WTC11 (cell line): ENCODE measurements at regions not wholly inside any gene's neighbourhood (a gene's known extent, or its start where the extent isn't known, plus 50 kb on each side); places are given as distances from the start of the nearest gene placed in this dataset.

Experiments
- ATAC-seq: fragments of 200-7000 bp; cut with Tn5 transposase; 2 replicates; pipeline ENCODE4 v1.10.0; 2021; ENCODE audit warnings: mild to moderate bottlenecking, moderate library complexity
- CTCF ChIA-PET: fragments of 300-600 bp; sonication (Branson Sonifier 250); formaldehyde crosslinking; loops from one replicate; lab custom pipeline; 2021; ENCODE audit warnings: antibody characterized with exemption; lab: Charles Lee
- POLR2A ChIA-PET: fragments of 350-600 bp; sonication (Branson Sonifier 250); formaldehyde crosslinking; loops from one replicate; lab custom pipeline; 2021; ENCODE audit warnings: antibody characterized with exemption; lab: Charles Lee
- DNase-seq: peaks from one replicate; pipeline ENCODE4 v3.0.0; 2021; ENCODE audit warnings: low spot score
- H3K27ac Mint-ChIP-seq: 2 replicates; pipeline ENCODE4 v1.8.0; 2021; ENCODE audit warnings: mixed read lengths
- H3K27me3 Mint-ChIP-seq: 2 replicates; pipeline ENCODE4 v1.8.0; 2021; ENCODE audit warnings: low read depth, mild to moderate bottlenecking, moderate library complexity, mixed read lengths
- H3K36me3 Mint-ChIP-seq: 2 replicates; pipeline ENCODE4 v1.8.0; 2021; ENCODE audit warnings: mixed read lengths
- H3K4me1 Mint-ChIP-seq: 2 replicates; pipeline ENCODE4 v1.8.0; 2022; ENCODE audit warnings: mixed read lengths
- H3K4me3 Mint-ChIP-seq: 2 replicates; pipeline ENCODE4 v1.8.0; 2021; ENCODE audit warnings: mild to moderate bottlenecking, moderate library complexity, mixed read lengths
- H3K9me3 Mint-ChIP-seq: 2 replicates; pipeline ENCODE4 v1.8.0; 2021; ENCODE audit warnings: mixed read lengths
- AR ChIP-seq: fragments of 250-450 bp; sonication (Bioruptor Pico); IDR thresholded peaks from 2 replicates; pipeline ENCODE4 v1.9.0; 2021; ENCODE audit warnings: mild to moderate bottlenecking
- CBFB ChIP-seq: sonication (generic); formaldehyde crosslinking; IDR thresholded peaks from 2 replicates; pipeline ENCODE4 v1.8.1; 2022; ENCODE audit warnings: mild to moderate bottlenecking, low read depth, missing genetic modification reagents
- CREM ChIP-seq: sonication (generic); formaldehyde crosslinking; IDR thresholded peaks from 2 replicates; pipeline ENCODE4 v1.8.1; 2022; ENCODE audit warnings: mild to moderate bottlenecking, missing genetic modification reagents, moderate library complexity
- CTCF ChIP-seq: fragments of 200-600 bp; IDR thresholded peaks from 2 replicates; pipeline ENCODE4 v1.8.0; 2022; ENCODE audit warnings: antibody characterized with exemption
- ELF4 ChIP-seq: sonication (generic); formaldehyde crosslinking; IDR thresholded peaks from 2 replicates; pipeline ENCODE4 v1.8.1; 2022; ENCODE audit warnings: low read depth, mild to moderate bottlenecking, moderate library complexity, missing genetic modification reagents
- ESRRA ChIP-seq: sonication (generic); formaldehyde crosslinking; IDR thresholded peaks from 2 replicates; pipeline ENCODE4 v1.8.1; 2022; ENCODE audit warnings: mild to moderate bottlenecking, missing genetic modification reagents, borderline replicate concordance
- FOXK1 ChIP-seq: sonication (generic); formaldehyde crosslinking; IDR thresholded peaks from 2 replicates; pipeline ENCODE4 v1.8.0; 2022; ENCODE audit warnings: mild to moderate bottlenecking, moderate library complexity, missing genetic modification reagents
- FOXP4 ChIP-seq: sonication (generic); formaldehyde crosslinking; IDR thresholded peaks from 2 replicates; pipeline ENCODE4 v1.8.0; 2022; ENCODE audit warnings: mild to moderate bottlenecking, missing genetic modification reagents
- HMGA2 ChIP-seq: fragments of 250-450 bp; sonication (Bioruptor Pico); IDR thresholded peaks from 2 replicates; pipeline ENCODE4 v1.4.0; 2021; ENCODE audit warnings: mild to moderate bottlenecking, moderate library complexity
- HMGXB4 ChIP-seq: sonication (generic); formaldehyde crosslinking; IDR thresholded peaks from 2 replicates; pipeline ENCODE4 v1.8.1; 2023; ENCODE audit warnings: mild to moderate bottlenecking, moderate library complexity, missing genetic modification reagents
- JAZF1 ChIP-seq: fragments of 250-450 bp; sonication (Bioruptor Pico); IDR thresholded peaks from 2 replicates; pipeline ENCODE4 v1.9.0; 2021; ENCODE audit warnings: moderate library complexity, mild to moderate bottlenecking, inconsistent platforms
- KAT7 ChIP-seq: sonication (generic); formaldehyde crosslinking; IDR thresholded peaks from 2 replicates; pipeline ENCODE4 v1.8.1; 2023; ENCODE audit warnings: missing genetic modification reagents, mild to moderate bottlenecking, borderline replicate concordance
- MLX ChIP-seq: sonication (generic); formaldehyde crosslinking; IDR thresholded peaks from 2 replicates; pipeline ENCODE4 v1.8.1; 2023; ENCODE audit warnings: mild to moderate bottlenecking, missing genetic modification reagents, moderate library complexity
- MXD4 ChIP-seq: fragments of 250-450 bp; sonication (Bioruptor Pico); IDR thresholded peaks from 2 replicates; pipeline ENCODE4 v1.8.0; 2021; ENCODE audit warnings: mild to moderate bottlenecking, moderate library complexity, borderline replicate concordance
- OVOL2 ChIP-seq: fragments of 250-450 bp; sonication (Bioruptor Pico); IDR thresholded peaks from 2 replicates; pipeline ENCODE4 v1.9.0; 2021; ENCODE audit warnings: mild to moderate bottlenecking, borderline replicate concordance
- SOX15 ChIP-seq: fragments of 250-450 bp; sonication (Bioruptor Pico); IDR thresholded peaks from 2 replicates; pipeline ENCODE4 v1.9.0; 2021; ENCODE audit warnings: mild to moderate bottlenecking
- TCF7 ChIP-seq: sonication (generic); formaldehyde crosslinking; IDR thresholded peaks from 2 replicates; pipeline ENCODE4 v1.8.0; 2022; ENCODE audit warnings: mild to moderate bottlenecking, low read depth, missing genetic modification reagents, moderate library complexity
- ZNF121 ChIP-seq: sonication (generic); formaldehyde crosslinking; IDR thresholded peaks from 2 replicates; pipeline ENCODE4 v1.8.0; 2023; ENCODE audit warnings: missing genetic modification reagents
- ZNF317 ChIP-seq: sonication (generic); formaldehyde crosslinking; IDR thresholded peaks from 2 replicates; pipeline ENCODE4 v1.8.1; 2023; ENCODE audit warnings: low read depth, mild to moderate bottlenecking, moderate library complexity, missing genetic modification reagents, borderline replicate concordance
- ZNF532 ChIP-seq: fragments of 250-450 bp; sonication (Bioruptor Pico); IDR thresholded peaks from 2 replicates; pipeline ENCODE4 v1.9.0; 2021; ENCODE audit warnings: mild to moderate bottlenecking, borderline replicate concordance

- Mint-ChIP-seq H3K27ac (no peak overlapping the region), H3K36me3 (no peaks in the 10 kb centered on the region), H3K4me3 (no peak overlapping the region), H3K9me3 (no peaks in the 10 kb centered on the region), H3K27me3 (no peaks in the 10 kb centered on the region), H3K4me1 (no peaks in the 10 kb centered on the region)
- ATAC-seq (no peak), DNase-seq (no peak)
- ChIA-PET POLR2A (no interaction called here), CTCF (no interaction called here)
- TF ChIP-seq MLX, result no peak
- TF ChIP-seq FOXK1 (CRISPR knock-in tag), result no peak
- no peak for TF ChIP-seq HMGA2 (CRISPR knock-in tag)
- no peak for TF ChIP-seq ELF4
- no peak for TF ChIP-seq AR (CRISPR knock-in tag)
- TF ChIP-seq CTCF, result no peak
- TF ChIP-seq FOXP4 (CRISPR knock-in tag), result no peak
- no peak for TF ChIP-seq OVOL2 (CRISPR knock-in tag)
- no peak for TF ChIP-seq HMGXB4
- no peak for TF ChIP-seq MXD4 (CRISPR knock-in tag)
- no peak for TF ChIP-seq KAT7 (CRISPR knock-in tag)
- no peak for TF ChIP-seq ESRRA (CRISPR knock-in tag)
- TF ChIP-seq CREM (CRISPR knock-in tag), result no peak
- TF ChIP-seq CBFB (CRISPR knock-in tag), result no peak
These were observed 612.0 kb downstream of the FLRT2 start for GRCh38 chr14:86141966-86142365.

GRCh38 chr14:86129426-86129825, 599.5 kb downstream of the FLRT2 start:
- H3K4me1 Mint-ChIP-seq, result peaks cover 10% of the 10 kb centered on the region
- ATAC-seq, result peak; percentile 83
- H3K36me3 Mint-ChIP-seq, result no peaks in the 10 kb centered on the region
- H3K27ac Mint-ChIP-seq, result no peak overlapping the region
- ChIA-PET CTCF (no interaction called here), POLR2A (no interaction called here)
- peaks cover 3% of the 10 kb centered on the region; the same call in 1 of the 2 replicates for H3K9me3 Mint-ChIP-seq
- no peak overlapping the region for H3K4me3 Mint-ChIP-seq
- peak; percentile 13 for DNase-seq
- no peaks in the 10 kb centered on the region for H3K27me3 Mint-ChIP-seq
- no peak for TF ChIP-seq ZNF121 (CRISPR knock-in tag)
- TF ChIP-seq TCF7 (CRISPR knock-in tag), result no peak
- no peak for TF ChIP-seq MLX
- no peak for TF ChIP-seq SOX15 (CRISPR knock-in tag)
- TF ChIP-seq JAZF1 (CRISPR knock-in tag), result no peak
- TF ChIP-seq ELF4, result no peak
- no peak for TF ChIP-seq ZNF532 (CRISPR knock-in tag)
- TF ChIP-seq ZNF317 (CRISPR knock-in tag), result no peak
